Duodenal mucosa (tissue), 2 donors: ENCODE measurements at regions not wholly inside any gene's neighbourhood (a gene's known extent, or its start where the extent isn't known, plus 50 kb on each side); places are given as distances from the start of the nearest gene placed in this dataset.

Experiments used
- H3K27ac ChIP-seq: one replicate; pipeline ENCODE4 v1.7.0; 2013; ENCODE audit warnings: low read depth, low read length
- H3K27me3 ChIP-seq, 2 donors: one replicate each; pipeline ENCODE4 v1.7.0; 2013; ENCODE audit warnings: low read length in 2 of 2, control low read depth in 1 of 2; ENCODE audit not compliant: insufficient read depth in 2 of 2, control insufficient read depth in 1 of 2
- H3K36me3 ChIP-seq, 2 donors: one replicate each; pipeline ENCODE4 v1.7.0; 2013; ENCODE audit warnings: low read length in 2 of 2, control low read depth in 1 of 2; ENCODE audit not compliant: insufficient read depth in 2 of 2, control insufficient read depth in 1 of 2
- H3K4me1 ChIP-seq, 2 donors: one replicate each; pipeline ENCODE4 v1.7.0; 2013; ENCODE audit warnings: low read length in 2 of 2, control low read depth in 1 of 2; ENCODE audit not compliant: insufficient read depth in 2 of 2, control insufficient read depth in 1 of 2
- H3K4me3 ChIP-seq, 2 donors: one replicate each; pipeline ENCODE4 v1.7.0; 2013; ENCODE audit warnings: low read length in 2 of 2, low read depth in 1 of 2
- H3K9ac ChIP-seq, 2 donors: one replicate each; pipeline ENCODE4 v1.7.0; 2013; ENCODE audit warnings: low read length in 2 of 2, low read depth in 1 of 2
- H3K9me3 ChIP-seq, 2 donors: one replicate each; pipeline ENCODE4 v1.7.0; 2013; ENCODE audit warnings: low read length in 2 of 2, control low read depth in 1 of 2; ENCODE audit not compliant: control insufficient read depth in 1 of 2

DNA sequence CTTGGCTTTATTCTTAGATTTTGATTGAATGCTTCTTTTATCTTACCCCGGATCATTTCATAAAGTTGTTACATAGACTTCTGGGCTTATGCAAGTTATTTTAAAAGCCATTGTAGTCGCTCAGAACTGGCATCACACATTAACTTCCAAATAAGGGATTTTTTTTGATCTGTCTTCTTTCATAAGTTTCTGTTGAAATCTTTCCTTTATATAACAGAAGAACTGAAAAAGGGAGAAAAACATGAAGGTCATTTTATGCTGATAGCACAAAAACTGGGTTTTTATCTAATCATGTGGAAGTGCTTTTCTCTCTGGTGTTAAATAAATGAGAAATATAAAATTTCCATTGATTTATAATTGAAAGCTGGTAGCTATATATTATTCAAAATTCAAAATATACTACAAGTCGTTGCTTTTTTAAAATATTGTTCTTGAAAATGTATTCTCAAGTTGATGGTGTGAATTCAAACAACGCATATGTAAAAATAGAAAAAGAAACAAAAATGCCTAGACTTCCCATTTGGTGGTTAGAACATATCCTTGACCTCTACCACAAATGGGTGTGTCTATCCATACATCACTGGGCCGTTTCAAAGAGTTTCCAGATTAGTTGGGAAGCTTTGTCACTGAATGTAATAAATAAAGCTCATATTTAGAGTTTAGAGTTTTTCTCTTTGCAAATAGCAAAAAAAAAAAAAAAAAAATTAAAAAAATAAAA is 258.3 kb upstream of the ZPLD1 start:
- Histone ChIP-seq H3K27me3 (no peaks in the 10 kb centered on the region), H3K27ac (no peak overlapping the region), H3K36me3 (no peaks in the 10 kb centered on the region), H3K4me1 (peaks cover 25 to 31% of the 10 kb centered on the region in 2 donors), H3K9ac (no peak overlapping the region), H3K4me3 (no peak overlapping the region), H3K9me3 (no peaks in the 10 kb centered on the region)

DNA sequence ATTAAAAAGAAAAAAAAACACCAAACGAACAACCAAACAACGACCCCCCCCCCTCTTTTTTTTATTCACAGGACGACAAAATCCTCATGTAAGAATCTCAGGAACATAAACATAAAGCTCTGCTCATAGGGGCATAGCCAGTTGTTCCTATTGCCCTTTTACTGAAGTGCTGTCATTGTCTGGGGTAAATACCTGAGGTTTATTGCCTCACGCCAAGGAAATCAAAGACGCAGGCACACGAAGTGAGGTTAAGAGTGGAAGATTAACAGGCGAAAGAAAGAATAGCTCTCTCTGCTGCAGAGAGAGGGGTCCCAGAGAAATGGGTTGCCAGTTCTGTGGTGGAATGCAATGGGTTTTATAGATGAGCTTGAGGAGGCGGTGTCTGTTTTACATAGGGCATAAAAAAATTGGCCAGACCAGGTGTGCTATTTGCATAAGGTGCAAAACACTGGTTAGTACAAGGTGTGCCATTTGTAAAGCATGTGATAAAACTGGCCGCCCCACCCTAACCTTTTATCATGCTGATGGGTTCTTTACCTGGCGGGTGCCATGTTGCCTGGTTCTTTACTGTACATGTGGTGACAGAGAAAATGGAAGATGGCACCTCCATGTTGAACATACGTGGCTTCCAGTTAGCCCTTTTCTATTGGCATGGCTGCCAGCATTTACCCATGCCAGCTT is 257.6 kb upstream of the ZPLD1 start:
- no peak overlapping the region for H3K4me3 ChIP-seq
- peaks cover 32 to 39% of the 10 kb centered on the region in 2 donors for H3K4me1 ChIP-seq
- no peaks in the 10 kb centered on the region for H3K9me3 ChIP-seq
- no peak overlapping the region for H3K9ac ChIP-seq
- H3K27ac ChIP-seq: no peak overlapping the region
- no peaks in the 10 kb centered on the region for H3K27me3 ChIP-seq
- no peaks in the 10 kb centered on the region for H3K36me3 ChIP-seq

GRCh38 chr3:102178817-102179216 is 256.0 kb upstream of the ZPLD1 start:
- Histone ChIP-seq H3K4me1 (peaks cover 36 to 43% of the 10 kb centered on the region in 2 donors), H3K4me3 (no peak overlapping the region), H3K9me3 (no peaks in the 10 kb centered on the region), H3K27me3 (no peaks in the 10 kb centered on the region), H3K9ac (no peak overlapping the region), H3K36me3 (no peaks in the 10 kb centered on the region), H3K27ac (no peak overlapping the region)

- Histone ChIP-seq H3K27ac (peak overlapping the region; percentile 27), H3K4me3 (peak overlapping the region; percentile 52 to 64)
These were observed 255.3 kb upstream of the ZPLD1 start for GRCh38 chr3:102179326-102180177.

GRCh38 chr3:102180280-102180931 is 254.4 kb upstream of the ZPLD1 start:
- Histone ChIP-seq H3K27me3 (no peaks in the 10 kb centered on the region), H3K4me1 (peaks cover 36 to 43% of the 10 kb centered on the region in 2 donors), H3K27ac (peak overlapping the region; percentile 27), H3K4me3 (peak overlapping the region; percentile 52 to 64), H3K9ac (peak overlapping the region; percentile 2 to 11), H3K36me3 (no peaks in the 10 kb centered on the region), H3K9me3 (no peaks in the 10 kb centered on the region)

More at GRCh38 chr3:102179326-102180177, 255.3 kb upstream of the ZPLD1 start:
- Histone ChIP-seq H3K9ac (peak overlapping the region; percentile 2 to 11), H3K4me1 (peaks cover 36 to 43% of the 10 kb centered on the region in 2 donors), H3K36me3 (no peaks in the 10 kb centered on the region), H3K27me3 (no peaks in the 10 kb centered on the region), H3K9me3 (no peaks in the 10 kb centered on the region)

DNA sequence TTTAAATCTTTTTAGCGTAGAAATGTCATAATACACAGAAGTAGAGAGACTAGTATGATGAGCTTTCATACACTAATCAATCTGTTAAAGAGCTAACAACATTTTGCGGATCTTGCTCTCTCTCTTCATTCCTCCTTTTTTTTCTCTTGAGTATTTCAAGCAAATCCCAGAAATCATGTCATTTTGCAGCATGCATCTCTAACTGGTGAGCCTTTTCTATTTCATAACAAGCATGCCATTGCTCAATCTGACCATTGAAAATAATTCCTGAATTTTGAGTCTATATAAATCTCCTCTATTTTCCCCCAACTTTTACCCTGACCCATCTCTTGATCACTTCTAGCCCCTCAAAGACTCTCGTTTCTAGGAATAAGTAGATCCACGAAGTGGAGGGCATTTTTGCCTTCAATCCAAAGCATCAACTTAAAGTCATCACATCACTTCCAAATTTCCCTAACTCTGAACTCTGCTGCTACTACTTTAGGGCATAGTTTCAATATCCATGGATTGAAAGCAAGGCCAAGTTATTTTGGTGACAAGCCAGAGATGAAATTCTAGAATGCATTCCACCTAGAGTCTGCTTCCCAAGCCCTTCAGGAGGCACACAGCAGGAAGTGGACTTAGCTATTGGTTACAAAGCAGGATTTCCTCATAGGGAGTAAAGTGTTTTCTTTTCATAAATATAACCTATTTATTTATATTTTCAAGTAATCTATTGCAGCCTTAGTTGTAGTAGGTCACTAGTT is 253.5 kb upstream of the ZPLD1 start:
- no peaks in the 10 kb centered on the region for H3K9me3 ChIP-seq
- no peak overlapping the region for H3K4me3 ChIP-seq
- H3K27me3 ChIP-seq: no peaks in the 10 kb centered on the region
- no peak overlapping the region for H3K27ac ChIP-seq
- peaks cover 36 to 43% of the 10 kb centered on the region in 2 donors for H3K4me1 ChIP-seq
- no peaks in the 10 kb centered on the region for H3K36me3 ChIP-seq
- H3K9ac ChIP-seq: no peak overlapping the region

DNA sequence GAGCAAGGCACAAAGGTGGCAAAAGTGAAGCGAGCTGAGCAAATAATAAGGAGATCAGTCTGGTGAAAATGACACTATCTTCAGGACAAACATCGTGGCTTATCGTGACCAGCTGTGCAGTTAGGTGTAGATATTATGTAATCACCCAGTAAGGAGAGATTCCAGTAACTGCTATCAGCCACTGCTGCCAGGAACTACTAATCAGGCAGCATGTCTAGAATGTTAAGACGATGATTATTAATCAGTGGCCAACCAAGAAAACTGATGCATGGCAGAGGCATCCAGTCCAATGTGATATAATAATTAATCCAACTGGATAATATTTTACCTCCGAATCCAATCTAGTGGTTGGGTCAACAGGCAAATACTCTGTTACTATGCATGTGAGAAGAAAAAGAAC is 252.7 kb upstream of the ZPLD1 start:
- H3K9ac ChIP-seq: no peak overlapping the region
- H3K36me3 ChIP-seq: no peaks in the 10 kb centered on the region
- H3K4me1 ChIP-seq: peaks cover 36 to 43% of the 10 kb centered on the region in 2 donors
- H3K27me3 ChIP-seq: no peaks in the 10 kb centered on the region
- no peaks in the 10 kb centered on the region for H3K9me3 ChIP-seq
- no peak overlapping the region for H3K27ac ChIP-seq
- H3K4me3 ChIP-seq: no peak overlapping the region

DNA sequence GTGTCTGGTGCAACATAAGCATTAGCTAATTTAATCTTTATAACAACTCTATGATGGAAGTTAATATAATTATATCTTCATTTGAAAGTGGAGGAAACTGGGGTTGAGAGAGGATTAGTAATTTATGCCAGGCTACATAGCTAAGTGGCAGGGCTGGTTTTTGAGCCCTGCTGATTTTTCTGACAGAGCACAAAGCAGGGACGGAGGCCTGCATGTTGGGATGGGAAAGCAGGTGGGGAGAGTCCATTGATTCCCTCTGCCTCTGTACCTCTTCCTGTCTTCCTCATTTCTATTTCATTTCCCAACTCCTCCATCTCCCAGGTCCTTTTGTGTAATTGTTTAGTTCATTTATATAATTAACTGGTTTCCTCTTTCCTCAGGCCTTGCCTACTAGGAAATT is 251.6 kb upstream of the ZPLD1 start:
- H3K36me3 ChIP-seq: no peaks in the 10 kb centered on the region

DNA sequence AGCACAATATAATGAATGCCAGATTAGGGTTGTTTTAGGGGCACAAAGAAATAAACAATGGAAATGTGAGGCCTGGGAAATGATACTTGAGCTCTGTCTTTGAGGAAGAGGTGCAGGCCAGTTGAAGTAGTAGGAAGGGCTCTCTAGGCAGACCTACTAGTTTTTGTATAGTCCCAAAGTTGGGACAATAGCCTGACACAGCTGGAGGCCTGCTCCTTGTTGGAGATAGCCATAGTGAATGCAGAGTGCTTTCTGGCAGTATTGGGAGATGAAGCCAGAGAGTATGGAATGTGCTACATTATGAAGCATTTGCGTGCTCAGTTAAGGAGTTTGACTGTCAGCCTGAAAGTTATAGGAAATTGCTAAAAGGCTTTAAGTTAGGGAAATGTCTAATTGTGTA is 251.2 kb upstream of the ZPLD1 start:
- no peak overlapping the region for H3K4me3 ChIP-seq
- no peaks in the 10 kb centered on the region for H3K36me3 ChIP-seq
- H3K27me3 ChIP-seq: no peaks in the 10 kb centered on the region
- H3K9ac ChIP-seq: no peak overlapping the region
- peaks cover 35 to 40% of the 10 kb centered on the region in 2 donors for H3K4me1 ChIP-seq
- no peak overlapping the region for H3K27ac ChIP-seq
- no peaks in the 10 kb centered on the region for H3K9me3 ChIP-seq

More for the DNA sequence above, 251.6 kb upstream of the ZPLD1 start:
- H3K9me3 ChIP-seq: no peaks in the 10 kb centered on the region
- H3K4me1 ChIP-seq: peaks cover 36 to 43% of the 10 kb centered on the region in 2 donors
- no peak overlapping the region for H3K27ac ChIP-seq
- no peaks in the 10 kb centered on the region for H3K27me3 ChIP-seq
- H3K9ac ChIP-seq: no peak overlapping the region
- no peak overlapping the region for H3K4me3 ChIP-seq
